Activated CD4-positive, alpha-beta T cell treated with anti-CD3 and anti-CD28 coated beads, Interleukin-2, amount 50 U/mL, for 48 hours (primary cell): ENCODE measurements at regions not wholly inside any gene's neighbourhood (a gene's known extent, or its start where the extent isn't known, plus 50 kb on each side); places are given as distances from the start of the nearest gene placed in this dataset.

ENCODE experiments used
- DNase-seq, 2 experiments: peaks; one replicate each; pipeline ENCODE4 v3.0.0-alpha.2; 2020

- no peak for DNase-seq
These were observed 254.5 kb upstream of the PPARGC1A start for GRCh38 chr4:24144381-24144780.

- no peak for DNase-seq
These were observed 253.9 kb upstream of the PPARGC1A start for GRCh38 chr4:24143741-24144140.

GRCh38 chr4:24141836-24142235 lies 252.0 kb upstream of the PPARGC1A start:
- no peak for DNase-seq

- no peak for DNase-seq
These were observed 251.0 kb upstream of the PPARGC1A start for GRCh38 chr4:24140892-24141291.

GRCh38 chr4:24137671-24138601 lies 248.1 kb upstream of the PPARGC1A start:
- DNase-seq = no peak

- no peak for DNase-seq
These were observed 242.3 kb upstream of the PPARGC1A start for GRCh38 chr4:24131954-24132673.

- DNase-seq = no peak
These were observed 240.8 kb upstream of the PPARGC1A start for GRCh38 chr4:24130637-24131036.

GRCh38 chr4:24126776-24127175 lies 236.9 kb upstream of the PPARGC1A start:
- DNase-seq = no peak

- no peak for DNase-seq
These were observed 231.7 kb upstream of the PPARGC1A start for GRCh38 chr4:24121395-24122175.

GRCh38 chr4:24117975-24118374 lies 228.1 kb upstream of the PPARGC1A start:
- DNase-seq = no peak

- no peak for DNase-seq
These were observed 226.3 kb upstream of the PPARGC1A start for GRCh38 chr4:24116107-24116506.

- DNase-seq = no peak
These were observed 225.2 kb upstream of the PPARGC1A start for GRCh38 chr4:24114919-24115500.

- DNase-seq = no peak
These were observed 224.6 kb upstream of the PPARGC1A start for GRCh38 chr4:24114444-24114843.

GRCh38 chr4:24112466-24112865 lies 222.6 kb upstream of the PPARGC1A start:
- no peak for DNase-seq

GRCh38 chr4:24108567-24108966 lies 218.7 kb upstream of the PPARGC1A start:
- DNase-seq = no peak

GRCh38 chr4:24105327-24106038 lies 215.6 kb upstream of the PPARGC1A start:
- no peak for DNase-seq

- no peak for DNase-seq
These were observed 214.3 kb upstream of the PPARGC1A start for GRCh38 chr4:24104158-24104565.

GRCh38 chr4:24103434-24104157 lies 213.7 kb upstream of the PPARGC1A start:
- no peak for DNase-seq

GRCh38 chr4:24102621-24103020 lies 212.8 kb upstream of the PPARGC1A start:
- no peak for DNase-seq

GRCh38 chr4:24096603-24097002 lies 206.8 kb upstream of the PPARGC1A start:
- DNase-seq = no peak

- no peak for DNase-seq
These were observed 204.9 kb upstream of the PPARGC1A start for GRCh38 chr4:24094726-24095125.
